ENCODE measurements at regions not wholly inside any gene's neighbourhood (a gene's known extent, or its start where the extent isn't known, plus 50 kb on each side); places are given as distances from the start of the nearest gene placed in this dataset.

DNA sequence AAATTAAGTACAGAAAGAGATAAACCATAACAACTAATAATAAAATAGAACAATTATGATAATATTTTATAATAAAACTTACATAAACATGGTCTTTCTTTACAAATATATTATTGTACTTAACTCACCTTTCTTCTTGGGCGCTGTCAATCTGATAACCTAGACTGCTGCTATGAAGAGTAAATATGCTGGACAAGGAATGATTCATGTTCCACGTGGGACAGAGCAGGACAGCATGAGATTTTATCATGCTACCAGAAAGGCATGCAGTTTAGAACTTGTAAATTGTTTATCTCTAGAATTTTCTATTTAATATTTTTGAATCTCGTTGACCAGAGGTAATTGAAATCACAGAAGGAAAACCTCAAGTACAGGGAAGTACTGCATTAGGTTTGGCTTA is 210.7 kb downstream of the ANKRD30B start:
- TF ChIP-seq, protein P1, sequence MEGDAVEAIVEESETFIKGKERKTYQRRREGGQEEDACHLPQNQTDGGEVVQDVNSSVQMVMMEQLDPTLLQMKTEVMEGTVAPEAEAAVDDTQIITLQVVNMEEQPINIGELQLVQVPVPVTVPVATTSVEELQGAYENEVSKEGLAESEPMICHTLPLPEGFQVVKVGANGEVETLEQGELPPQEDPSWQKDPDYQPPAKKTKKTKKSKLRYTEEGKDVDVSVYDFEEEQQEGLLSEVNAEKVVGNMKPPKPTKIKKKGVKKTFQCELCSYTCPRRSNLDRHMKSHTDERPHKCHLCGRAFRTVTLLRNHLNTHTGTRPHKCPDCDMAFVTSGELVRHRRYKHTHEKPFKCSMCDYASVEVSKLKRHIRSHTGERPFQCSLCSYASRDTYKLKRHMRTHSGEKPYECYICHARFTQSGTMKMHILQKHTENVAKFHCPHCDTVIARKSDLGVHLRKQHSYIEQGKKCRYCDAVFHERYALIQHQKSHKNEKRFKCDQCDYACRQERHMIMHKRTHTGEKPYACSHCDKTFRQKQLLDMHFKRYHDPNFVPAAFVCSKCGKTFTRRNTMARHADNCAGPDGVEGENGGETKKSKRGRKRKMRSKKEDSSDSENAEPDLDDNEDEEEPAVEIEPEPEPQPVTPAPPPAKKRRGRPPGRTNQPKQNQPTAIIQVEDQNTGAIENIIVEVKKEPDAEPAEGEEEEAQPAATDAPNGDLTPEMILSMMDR (IDR thresholded peaks at IDR 0.05; ENCODE audit: low read depth, low read length) = no peak
- DNase-seq = no peak
- Histone ChIP-seq H3K27ac (no peak overlapping the region), H3K4me3 (ENCODE audit: low read depth, low read length) (no peak overlapping the region), H3K9me3 (ENCODE audit: severe bottlenecking) (no peaks in the 10 kb centered on the region), H3K27me3 (ENCODE audit: insufficient read depth, low read depth, severe bottlenecking) (peaks cover 12% of the 10 kb centered on the region), H3K36me3 (no peaks in the 10 kb centered on the region)

DNA sequence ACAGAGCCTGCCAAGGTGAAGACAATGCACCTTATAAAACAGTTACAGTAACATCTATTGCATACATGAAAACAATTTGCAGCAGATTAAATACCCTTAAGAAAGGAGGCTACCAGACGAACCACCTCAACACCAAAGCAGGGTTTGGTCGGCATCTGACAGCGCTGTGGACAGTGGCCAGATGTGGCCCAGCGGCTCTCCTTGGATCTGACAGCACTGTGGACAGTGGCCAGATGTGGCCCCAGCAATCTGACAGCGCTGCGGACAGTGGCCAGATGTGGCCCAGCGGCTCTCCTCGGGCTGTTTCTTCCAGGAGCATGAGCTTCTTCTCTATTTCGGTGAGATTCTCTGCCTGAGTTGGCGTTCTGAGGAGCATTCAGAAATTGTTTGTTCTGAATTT is 211.6 kb downstream of the ANKRD30B start:
- DNase-seq = no peak
- no peak overlapping the region for H3K4me3 ChIP-seq (ENCODE audit: low read depth, low read length)
- H3K27me3 ChIP-seq (ENCODE audit: insufficient read depth, low read depth, severe bottlenecking) = peaks cover 12% of the 10 kb centered on the region
- H3K27ac ChIP-seq = no peak overlapping the region
- H3K36me3 ChIP-seq = no peaks in the 10 kb centered on the region
- TF ChIP-seq, protein P1 (IDR thresholded peaks at IDR 0.05; ENCODE audit: low read depth, low read length) = no peak
- no peaks in the 10 kb centered on the region for H3K9me3 ChIP-seq (ENCODE audit: severe bottlenecking)

DNA sequence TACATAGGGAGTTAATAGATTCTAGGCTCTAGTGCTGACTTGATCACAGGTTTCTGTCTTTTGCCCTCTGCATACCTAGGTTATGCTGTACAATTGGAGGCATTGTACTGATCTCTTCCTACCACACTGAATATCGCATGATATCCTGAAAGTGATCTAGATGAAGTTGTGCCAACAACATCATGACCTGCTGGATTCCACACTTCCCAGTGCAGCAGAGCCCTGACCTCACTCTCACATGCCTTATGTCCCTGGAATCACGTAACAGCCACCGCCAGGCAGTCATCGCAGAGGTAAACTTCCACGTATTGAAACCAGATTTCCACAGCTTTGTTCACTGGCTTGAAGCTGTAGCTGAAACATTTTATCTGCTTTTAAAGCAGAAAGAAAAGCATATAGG is 214.0 kb downstream of the ANKRD30B start:
- Histone ChIP-seq H3K9me3 (ENCODE audit: severe bottlenecking) (no peaks in the 10 kb centered on the region), H3K27me3 (ENCODE audit: insufficient read depth, low read depth, severe bottlenecking) (peaks cover 19% of the 10 kb centered on the region), H3K4me3 (ENCODE audit: low read depth, low read length) (no peak overlapping the region), H3K36me3 (no peaks in the 10 kb centered on the region), H3K27ac (no peak overlapping the region)
- no peak for DNase-seq
- TF ChIP-seq, protein P1 (IDR thresholded peaks at IDR 0.05; ENCODE audit: low read depth, low read length) = no peak

DNA sequence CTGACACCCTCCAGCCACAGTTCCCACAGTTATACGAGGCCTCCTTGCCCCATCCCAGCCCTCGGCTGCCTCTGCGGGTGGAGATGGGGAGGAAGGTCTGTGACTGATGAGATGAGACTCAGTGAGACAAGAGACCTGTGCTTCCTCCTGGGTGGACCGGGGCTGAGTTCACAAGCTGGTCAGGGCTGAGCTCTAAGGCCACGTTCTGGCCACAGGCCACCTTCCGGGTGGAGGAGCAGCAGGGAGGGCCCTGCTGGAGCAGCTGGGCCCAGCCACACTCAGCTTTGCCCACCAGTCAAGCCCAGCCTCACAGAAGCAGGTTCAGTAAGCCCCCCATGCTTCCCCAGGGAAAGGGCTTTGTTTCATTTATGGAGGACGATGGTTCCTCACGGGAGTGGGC is 214.7 kb downstream of the ANKRD30B start:
- peaks cover 19% of the 10 kb centered on the region for H3K27me3 ChIP-seq (ENCODE audit: insufficient read depth, low read depth, severe bottlenecking)
- no peaks in the 10 kb centered on the region for H3K9me3 ChIP-seq (ENCODE audit: severe bottlenecking)
- TF ChIP-seq, protein P1 (IDR thresholded peaks at IDR 0.05; ENCODE audit: low read depth, low read length) = no peak
- no peak overlapping the region for H3K4me3 ChIP-seq (ENCODE audit: low read depth, low read length)
- no peaks in the 10 kb centered on the region for H3K36me3 ChIP-seq
- no peak for DNase-seq
- no peak overlapping the region for H3K27ac ChIP-seq

DNA sequence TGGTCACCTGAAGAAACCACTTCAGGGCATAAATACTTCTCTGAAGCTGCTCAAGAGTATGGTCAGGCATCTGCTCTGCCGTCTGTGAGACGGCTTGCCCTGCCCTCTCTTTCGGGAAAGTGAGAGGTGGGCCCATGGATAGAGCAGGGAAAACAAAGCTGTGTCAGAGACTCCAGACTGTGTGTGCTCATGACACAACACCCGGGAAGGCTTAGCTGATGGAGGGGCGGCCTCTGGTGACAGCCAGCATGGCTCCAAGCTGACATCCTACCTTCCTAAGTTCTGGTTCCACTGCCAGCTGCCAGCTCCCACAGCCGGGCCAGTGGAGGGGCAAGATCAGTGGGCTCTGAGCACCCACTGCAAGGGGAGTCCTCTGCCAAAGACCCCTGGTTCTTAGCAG is 215.3 kb downstream of the ANKRD30B start:
- Histone ChIP-seq H3K9me3 (ENCODE audit: severe bottlenecking) (no peaks in the 10 kb centered on the region), H3K27me3 (ENCODE audit: insufficient read depth, low read depth, severe bottlenecking) (peaks cover 19% of the 10 kb centered on the region), H3K36me3 (no peaks in the 10 kb centered on the region), H3K4me3 (ENCODE audit: low read depth, low read length) (no peak overlapping the region), H3K27ac (no peak overlapping the region)
- TF ChIP-seq, protein P1 (IDR thresholded peaks at IDR 0.05; ENCODE audit: low read depth, low read length) = no peak
- no peak for DNase-seq

DNA sequence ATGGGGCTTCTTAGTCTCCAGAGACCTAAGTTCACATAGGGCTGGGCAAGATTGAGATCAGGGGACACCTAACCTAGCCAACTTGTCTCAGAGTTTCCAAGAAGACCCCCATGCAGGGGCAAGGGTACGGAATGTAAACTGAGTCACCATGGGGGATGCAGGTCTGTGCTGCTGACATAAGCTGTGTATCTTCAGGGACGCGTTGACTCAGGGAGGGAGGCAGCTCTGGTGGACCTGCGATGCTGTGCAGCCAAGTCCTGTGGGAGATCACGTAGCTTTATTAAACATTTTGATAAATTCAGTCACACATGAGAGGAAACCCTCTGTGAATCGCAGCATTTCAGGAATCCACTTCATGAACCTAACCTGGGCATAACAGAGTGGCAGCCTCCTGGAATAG is 216.0 kb downstream of the ANKRD30B start:
- H3K27ac ChIP-seq = no peak overlapping the region
- H3K4me3 ChIP-seq (ENCODE audit: low read depth, low read length) = no peak overlapping the region
- no peak for DNase-seq
- H3K27me3 ChIP-seq (ENCODE audit: insufficient read depth, low read depth, severe bottlenecking) = peaks cover 15% of the 10 kb centered on the region
- TF ChIP-seq, protein P1 (IDR thresholded peaks at IDR 0.05; ENCODE audit: low read depth, low read length) = no peak
- no peaks in the 10 kb centered on the region for H3K9me3 ChIP-seq (ENCODE audit: severe bottlenecking)
- H3K36me3 ChIP-seq = no peaks in the 10 kb centered on the region
